ENCODE measurements at regions not wholly inside any gene's neighbourhood (a gene's known extent, or its start where the extent isn't known, plus 50 kb on each side); places are given as distances from the start of the nearest gene placed in this dataset.

GRCh38 chr10:78483641-78484040 is 450.0 kb downstream of the RPS24 start:
- ATAC-seq (replicated peaks; ENCODE audit: extremely low read depth, poor library complexity, severe bottlenecking) (no peak), DNase-seq (ENCODE audit: low spot score in 2 of 2) (no peak)
- Mint-ChIP-seq H3K27me3 (peaks cover 68% of the 10 kb centered on the region), H3K9me3 (no peaks in the 10 kb centered on the region), H3K4me1 (no peaks in the 10 kb centered on the region), H3K4me3 (no peak overlapping the region), H3K36me3 (ENCODE audit: insufficient read depth) (no peaks in the 10 kb centered on the region), H3K27ac (ENCODE audit: low read depth) (no peak overlapping the region)

DNA sequence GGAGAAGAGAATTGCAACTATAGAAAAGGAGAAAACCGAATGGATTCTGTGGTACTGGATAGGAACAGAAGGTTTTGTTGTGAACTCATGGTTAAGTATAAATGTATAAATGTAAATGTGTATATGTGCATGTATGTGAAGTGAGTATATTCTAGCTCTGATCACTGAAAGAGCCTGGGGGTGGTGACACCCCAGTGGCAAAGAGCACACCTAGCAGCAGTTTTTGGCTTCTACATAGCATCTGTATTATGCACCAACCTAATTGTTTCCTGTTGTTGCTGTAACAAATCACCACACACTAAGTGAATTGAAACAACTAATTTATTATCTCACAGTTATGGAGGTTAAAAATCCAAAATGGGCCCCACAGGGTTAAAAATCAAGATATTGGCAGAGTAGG is 455.4 kb downstream of the RPS24 start:
- peaks cover 86% of the 10 kb centered on the region for H3K27me3 Mint-ChIP-seq

GRCh38 chr10:78491812-78492211 is 458.1 kb downstream of the RPS24 start:
- H3K27ac Mint-ChIP-seq (ENCODE audit: low read depth) = no peak overlapping the region
- no peak for ATAC-seq (replicated peaks; ENCODE audit: extremely low read depth, poor library complexity, severe bottlenecking)
- peaks cover 18% of the 10 kb centered on the region for H3K9me3 Mint-ChIP-seq
- no peak for DNase-seq (ENCODE audit: low spot score in 2 of 2)
- no peaks in the 10 kb centered on the region for H3K36me3 Mint-ChIP-seq (ENCODE audit: insufficient read depth)
- no peaks in the 10 kb centered on the region for H3K4me1 Mint-ChIP-seq
- no peak overlapping the region for H3K4me3 Mint-ChIP-seq
- H3K27me3 Mint-ChIP-seq = peaks cover 71% of the 10 kb centered on the region

More for the DNA sequence above, 455.4 kb downstream of the RPS24 start:
- H3K27ac Mint-ChIP-seq (ENCODE audit: low read depth) = no peak overlapping the region
- ATAC-seq (replicated peaks; ENCODE audit: extremely low read depth, poor library complexity, severe bottlenecking) (no peak), DNase-seq (ENCODE audit: low spot score in 2 of 2) (no peak)
- peaks cover 18% of the 10 kb centered on the region for H3K9me3 Mint-ChIP-seq
- H3K4me1 Mint-ChIP-seq = no peaks in the 10 kb centered on the region
- H3K4me3 Mint-ChIP-seq = no peak overlapping the region
- no peaks in the 10 kb centered on the region for H3K36me3 Mint-ChIP-seq (ENCODE audit: insufficient read depth)

GRCh38 chr10:78492424-78492823 is 458.8 kb downstream of the RPS24 start:
- no peak overlapping the region for H3K27ac Mint-ChIP-seq (ENCODE audit: low read depth)
- DNase-seq (ENCODE audit: low spot score in 2 of 2) = no peak
- H3K27me3 Mint-ChIP-seq = peaks cover 65% of the 10 kb centered on the region
- no peaks in the 10 kb centered on the region for H3K4me1 Mint-ChIP-seq
- no peak for ATAC-seq (replicated peaks; ENCODE audit: extremely low read depth, poor library complexity, severe bottlenecking)
- peaks cover 18% of the 10 kb centered on the region for H3K9me3 Mint-ChIP-seq
- no peak overlapping the region for H3K4me3 Mint-ChIP-seq
- H3K36me3 Mint-ChIP-seq (ENCODE audit: insufficient read depth) = no peaks in the 10 kb centered on the region

GRCh38 chr10:78494179-78494578 is 460.5 kb downstream of the RPS24 start:
- H3K27me3 Mint-ChIP-seq = peaks cover 60% of the 10 kb centered on the region
- no peak for DNase-seq (ENCODE audit: low spot score in 2 of 2)
- ATAC-seq (replicated peaks; ENCODE audit: extremely low read depth, poor library complexity, severe bottlenecking) = no peak

GRCh38 chr10:78502210-78502936 is 468.7 kb downstream of the RPS24 start:
- Mint-ChIP-seq H3K4me3 (no peak overlapping the region), H3K27me3 (peaks cover 43% of the 10 kb centered on the region), H3K4me1 (no peaks in the 10 kb centered on the region), H3K36me3 (ENCODE audit: insufficient read depth) (no peaks in the 10 kb centered on the region), H3K9me3 (no peaks in the 10 kb centered on the region), H3K27ac (ENCODE audit: low read depth) (no peak overlapping the region)
- no peak for DNase-seq (ENCODE audit: low spot score in 2 of 2)
- ATAC-seq (replicated peaks; ENCODE audit: extremely low read depth, poor library complexity, severe bottlenecking) = no peak

More at GRCh38 chr10:78494179-78494578, 460.5 kb downstream of the RPS24 start:
- Mint-ChIP-seq H3K4me1 (no peaks in the 10 kb centered on the region), H3K4me3 (no peak overlapping the region), H3K9me3 (peaks cover 18% of the 10 kb centered on the region), H3K27ac (ENCODE audit: low read depth) (no peak overlapping the region), H3K36me3 (ENCODE audit: insufficient read depth) (no peaks in the 10 kb centered on the region)

GRCh38 chr10:78504181-78504580 is 470.5 kb downstream of the RPS24 start:
- Mint-ChIP-seq H3K9me3 (no peaks in the 10 kb centered on the region), H3K27me3 (peaks cover 44% of the 10 kb centered on the region), H3K4me1 (no peaks in the 10 kb centered on the region), H3K27ac (ENCODE audit: low read depth) (no peak overlapping the region), H3K36me3 (ENCODE audit: insufficient read depth) (no peaks in the 10 kb centered on the region), H3K4me3 (no peak overlapping the region)
- ATAC-seq (replicated peaks; ENCODE audit: extremely low read depth, poor library complexity, severe bottlenecking) (no peak), DNase-seq (ENCODE audit: low spot score in 2 of 2) (no peak)

- Mint-ChIP-seq H3K4me3 (no peak overlapping the region), H3K27me3 (peaks cover 39% of the 10 kb centered on the region), H3K27ac (ENCODE audit: low read depth) (no peak overlapping the region), H3K9me3 (no peaks in the 10 kb centered on the region), H3K4me1 (no peaks in the 10 kb centered on the region), H3K36me3 (ENCODE audit: insufficient read depth) (no peaks in the 10 kb centered on the region)
- no peak for ATAC-seq (replicated peaks; ENCODE audit: extremely low read depth, poor library complexity, severe bottlenecking)
- DNase-seq (ENCODE audit: low spot score in 2 of 2) = no peak
These were observed 472.0 kb downstream of the RPS24 start for GRCh38 chr10:78505657-78506056.

DNA sequence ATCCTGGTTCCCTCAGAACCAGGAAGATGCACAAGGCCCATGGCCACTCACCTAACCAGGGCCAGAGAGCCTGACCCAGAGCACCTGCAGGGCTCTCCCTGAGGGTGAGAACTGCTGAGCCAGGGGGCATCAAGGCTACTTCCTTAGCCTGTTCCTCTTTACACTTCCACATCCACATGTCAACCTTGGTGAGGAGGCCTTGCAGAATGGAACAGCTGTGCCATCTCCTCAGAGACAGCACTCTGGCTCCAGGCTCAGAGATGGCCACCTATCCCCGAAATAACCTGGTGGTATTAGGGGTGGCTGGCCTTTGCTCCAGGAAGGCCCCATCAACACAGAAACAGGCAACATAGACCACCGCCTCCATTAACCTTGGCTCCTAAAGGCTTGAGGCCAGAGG is 473.0 kb downstream of the RPS24 start:
- H3K27ac Mint-ChIP-seq (ENCODE audit: low read depth) = no peak overlapping the region
- H3K4me1 Mint-ChIP-seq = no peaks in the 10 kb centered on the region
- no peaks in the 10 kb centered on the region for H3K36me3 Mint-ChIP-seq (ENCODE audit: insufficient read depth)
- ATAC-seq (replicated peaks; ENCODE audit: extremely low read depth, poor library complexity, severe bottlenecking) (no peak), DNase-seq (ENCODE audit: low spot score in 2 of 2) (no peak)
- H3K27me3 Mint-ChIP-seq = peaks cover 43% of the 10 kb centered on the region
- no peak overlapping the region for H3K4me3 Mint-ChIP-seq
- H3K9me3 Mint-ChIP-seq = no peaks in the 10 kb centered on the region

DNA sequence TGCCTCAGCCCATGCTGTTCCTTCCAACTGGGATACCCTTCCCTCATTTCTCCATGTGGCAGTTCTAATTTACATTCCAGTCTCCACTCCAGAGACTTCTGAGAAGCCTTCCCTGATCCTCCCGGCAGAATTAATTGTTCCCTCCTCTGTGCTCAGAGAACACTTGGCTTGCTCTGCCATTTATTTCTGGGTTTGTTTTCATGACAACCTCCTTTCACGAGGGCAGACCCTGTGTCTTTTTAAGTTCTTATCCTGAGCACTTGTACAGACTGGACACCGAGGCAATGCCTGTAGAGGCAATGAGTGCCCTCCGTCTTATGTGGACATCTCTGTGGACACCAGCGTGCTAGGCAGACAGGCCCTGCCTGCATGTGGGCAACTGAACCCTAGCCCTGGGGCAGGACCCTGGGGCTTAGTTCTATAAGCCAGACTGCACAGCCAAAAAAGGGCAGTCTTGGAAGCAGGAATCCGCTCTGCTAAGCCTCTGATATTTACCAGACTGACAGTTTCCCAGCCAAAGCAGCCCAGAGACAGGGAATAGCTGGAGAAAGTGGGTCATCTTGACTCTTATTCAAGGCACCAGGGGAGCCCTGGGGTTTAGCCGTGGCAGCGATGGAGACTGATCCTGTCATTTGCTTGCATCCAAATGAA is 474.0 kb downstream of the RPS24 start:
- Mint-ChIP-seq H3K36me3 (ENCODE audit: insufficient read depth) (no peaks in the 10 kb centered on the region), H3K27me3 (peaks cover 50% of the 10 kb centered on the region), H3K9me3 (no peaks in the 10 kb centered on the region), H3K4me1 (no peaks in the 10 kb centered on the region), H3K4me3 (no peak overlapping the region), H3K27ac (ENCODE audit: low read depth) (no peak overlapping the region)
- ATAC-seq (replicated peaks; ENCODE audit: extremely low read depth, poor library complexity, severe bottlenecking) (no peak), DNase-seq (ENCODE audit: low spot score in 2 of 2) (no peak)

DNA sequence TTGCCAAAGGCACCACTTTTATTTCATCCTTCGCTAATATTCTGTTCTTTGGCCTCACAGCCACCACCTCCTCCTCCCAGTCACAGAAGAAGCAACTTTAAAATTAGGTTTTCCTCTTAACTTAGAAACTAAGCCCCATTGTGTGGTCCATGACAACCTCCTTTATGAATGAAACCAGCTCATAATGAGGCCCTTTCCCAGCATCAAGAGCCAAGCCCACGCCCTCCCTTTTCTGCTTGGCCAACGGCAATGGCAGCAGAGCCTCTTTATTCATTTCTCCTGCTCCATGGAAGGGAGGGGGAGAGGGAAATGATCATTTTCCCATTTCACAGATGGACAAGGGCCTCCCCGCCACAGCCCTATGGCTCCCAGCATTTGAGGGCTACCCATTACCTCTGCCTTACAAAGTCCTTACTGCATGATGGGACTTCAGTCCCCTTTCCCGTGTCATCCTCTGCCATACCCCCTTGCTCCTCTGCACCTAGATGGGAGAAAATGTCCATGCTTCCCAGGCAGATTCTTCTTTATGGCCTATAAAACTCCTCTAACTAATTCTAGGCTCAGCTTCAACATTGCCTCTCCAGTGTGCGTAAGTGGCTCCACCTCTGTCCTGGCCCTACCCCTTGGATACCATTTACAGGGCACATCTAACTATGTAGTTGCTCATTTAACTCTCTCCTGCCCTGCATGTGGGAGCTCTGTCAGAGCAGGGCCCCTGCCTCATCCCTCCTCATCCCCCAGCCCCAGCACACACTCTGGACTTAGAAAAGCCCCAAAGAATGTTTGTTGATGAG is 475.5 kb downstream of the RPS24 start:
- no peaks in the 10 kb centered on the region for H3K9me3 Mint-ChIP-seq
- no peak overlapping the region for H3K4me3 Mint-ChIP-seq
- ATAC-seq (replicated peaks; ENCODE audit: extremely low read depth, poor library complexity, severe bottlenecking) (no peak), DNase-seq (ENCODE audit: low spot score in 2 of 2) (no peak)
- H3K36me3 Mint-ChIP-seq (ENCODE audit: insufficient read depth) = no peaks in the 10 kb centered on the region
- peaks cover 47% of the 10 kb centered on the region for H3K27me3 Mint-ChIP-seq
- no peaks in the 10 kb centered on the region for H3K4me1 Mint-ChIP-seq
- H3K27ac Mint-ChIP-seq (ENCODE audit: low read depth) = no peak overlapping the region

DNA sequence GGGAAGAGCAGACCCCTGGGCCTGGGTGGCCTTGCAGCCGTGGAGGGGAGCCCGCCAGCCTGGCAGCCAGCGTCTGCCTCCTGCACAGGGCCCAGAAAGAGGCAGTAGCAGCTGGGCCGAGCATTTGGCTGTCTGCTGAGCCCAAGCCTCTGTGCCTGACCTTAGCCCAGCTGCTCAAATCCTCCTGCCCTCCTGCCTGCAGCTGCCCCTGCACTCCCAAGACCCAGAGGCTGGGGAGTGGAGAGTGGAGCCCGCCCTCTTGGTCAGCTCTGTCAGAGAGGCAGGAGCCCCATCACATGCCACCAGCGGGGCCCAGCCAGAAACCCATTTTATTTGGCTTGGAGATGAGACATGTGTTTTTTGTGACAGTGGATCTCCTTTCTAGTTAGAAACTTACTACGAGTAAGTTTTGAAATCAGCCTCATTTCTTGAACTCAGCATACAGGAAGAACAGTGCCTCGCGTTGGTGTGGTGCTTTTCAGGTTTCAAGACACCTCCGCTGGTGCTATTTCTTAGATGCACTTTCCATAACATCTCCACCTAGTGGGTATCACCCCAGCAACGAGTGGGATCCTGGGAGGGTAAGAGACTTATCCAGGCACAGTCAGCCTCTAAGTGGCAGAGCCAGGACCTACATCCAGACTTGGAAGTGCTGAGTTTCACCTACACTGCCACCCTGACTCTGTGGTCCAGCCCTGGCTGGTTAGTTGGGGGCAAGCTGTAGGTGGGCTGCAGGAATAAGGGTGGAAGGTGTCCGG is 477.1 kb downstream of the RPS24 start:
- Mint-ChIP-seq H3K9me3 (no peaks in the 10 kb centered on the region), H3K4me3 (no peak overlapping the region), H3K4me1 (no peaks in the 10 kb centered on the region), H3K27ac (ENCODE audit: low read depth) (no peak overlapping the region), H3K27me3 (peaks cover 31% of the 10 kb centered on the region), H3K36me3 (ENCODE audit: insufficient read depth) (no peaks in the 10 kb centered on the region)
- DNase-seq (ENCODE audit: low spot score in 2 of 2) (no peak), ATAC-seq (replicated peaks; ENCODE audit: extremely low read depth, poor library complexity, severe bottlenecking) (no peak)

All from central memory CD8-positive, alpha-beta T cell (primary cell).